ENCODE measurements at regions not wholly inside any gene's neighbourhood (a gene's known extent, or its start where the extent isn't known, plus 50 kb on each side); places are given as distances from the start of the nearest gene placed in this dataset.
"Not testable (repeated sequence)": the region's sequence is repeated elsewhere in the genome, so short reads cannot be mapped to it uniquely, and the experiment has no call there.

- not testable (repeated sequence) for TF ChIP-seq CTCF, POLR2A (IDR thresholded peaks at IDR 0.05)
Observed at GRCh38 chr4:89489921-89490431, 182.4 kb upstream of the GPRIN3 start.
